ENCODE measurements at regions not wholly inside any gene's neighbourhood (a gene's known extent, or its start where the extent isn't known, plus 50 kb on each side); places are given as distances from the start of the nearest gene placed in this dataset.
"Not testable (repeated sequence)": the region's sequence is repeated elsewhere in the genome, so short reads cannot be mapped to it uniquely, and the experiment has no call there.

GRCh38 chr13:83150616-83151307 is 731.5 kb downstream of the SLITRK1 start:
- H3K9me3 ChIP-seq: no peaks in the 10 kb centered on the region
- 81 to 87% methylated on average over 7 of the region's 7 CpGs for WGBS, 2 donors
- intact Hi-C loops (cut with DNase I): no loop called here
- H3K4me1 ChIP-seq: no peaks in the 10 kb centered on the region
- H3K27ac ChIP-seq: no peak overlapping the region
- H3K4me3 ChIP-seq: no peak overlapping the region
- H3K27me3 ChIP-seq: no peaks in the 10 kb centered on the region
- no peaks in the 10 kb centered on the region for H3K36me3 ChIP-seq
- DNase-seq: no peak
- TF ChIP-seq POLR2AphosphoS5 (IDR thresholded peaks at IDR 0.05): no peak
- no peak for TF ChIP-seq EP300 (IDR thresholded peaks at IDR 0.05)
- no peak for TF ChIP-seq CTCF (IDR thresholded peaks at IDR 0.05)
- no peak for TF ChIP-seq POLR2A (IDR thresholded peaks at IDR 0.05)

GRCh38 chr13:83136660-83137059 is 745.6 kb downstream of the SLITRK1 start:
- no peaks in the 10 kb centered on the region for H3K27me3 ChIP-seq
- no peak for DNase-seq
- H3K4me1 ChIP-seq: no peaks in the 10 kb centered on the region
- intact Hi-C loops (cut with DNase I): no loop called here
- TF ChIP-seq CTCF (IDR thresholded peaks at IDR 0.05): no peak
- no peak for TF ChIP-seq POLR2AphosphoS5 (IDR thresholded peaks at IDR 0.05)
- no peak for TF ChIP-seq EP300 (IDR thresholded peaks at IDR 0.05)
- TF ChIP-seq POLR2A (IDR thresholded peaks at IDR 0.05): no peak
- 89 to 90% methylated on average over 17 of the region's 17 CpGs for WGBS, 2 donors
- H3K4me3 ChIP-seq: no peak overlapping the region
- no peaks in the 10 kb centered on the region for H3K36me3 ChIP-seq
- H3K9me3 ChIP-seq: no peaks in the 10 kb centered on the region
- no peak overlapping the region for H3K27ac ChIP-seq

- Histone ChIP-seq H3K36me3 (no peaks in the 10 kb centered on the region), H3K4me1 (no peaks in the 10 kb centered on the region), H3K27me3 (no peaks in the 10 kb centered on the region), H3K27ac (no peak overlapping the region), H3K9me3 (no peaks in the 10 kb centered on the region), H3K4me3 (no peak overlapping the region)
- DNase-seq: no peak
- intact Hi-C loops (cut with DNase I): no loop called here
- WGBS, 2 donors: 0% methylated on average over 1 of the region's 1 CpG
- TF ChIP-seq POLR2AphosphoS5 (IDR thresholded peaks at IDR 0.05): no peak
- TF ChIP-seq EP300 (IDR thresholded peaks at IDR 0.05): no peak
- TF ChIP-seq POLR2A (IDR thresholded peaks at IDR 0.05): no peak
- TF ChIP-seq CTCF (IDR thresholded peaks at IDR 0.05): no peak
Measured at GRCh38 chr13:83125791-83126190, 756.5 kb downstream of the SLITRK1 start.

GRCh38 chr13:83121896-83122295 is 760.4 kb downstream of the SLITRK1 start:
- no peak overlapping the region for H3K4me3 ChIP-seq
- no peak for TF ChIP-seq POLR2AphosphoS5 (IDR thresholded peaks at IDR 0.05)
- no peak for TF ChIP-seq CTCF (IDR thresholded peaks at IDR 0.05)
- no peak for TF ChIP-seq EP300 (IDR thresholded peaks at IDR 0.05)
- no peak for TF ChIP-seq POLR2A (IDR thresholded peaks at IDR 0.05)
- DNase-seq: no peak
- no peak overlapping the region for H3K27ac ChIP-seq
- no peaks in the 10 kb centered on the region for H3K9me3 ChIP-seq
- H3K36me3 ChIP-seq: no peaks in the 10 kb centered on the region
- intact Hi-C loops (cut with DNase I): no loop called here
- H3K4me1 ChIP-seq: no peaks in the 10 kb centered on the region
- WGBS, 2 donors: 57 to 78% methylated on average over 4 of the region's 4 CpGs
- H3K27me3 ChIP-seq: no peaks in the 10 kb centered on the region

GRCh38 chr13:83117046-83117445 is 765.2 kb downstream of the SLITRK1 start:
- H3K4me1 ChIP-seq: no peaks in the 10 kb centered on the region
- TF ChIP-seq CTCF (IDR thresholded peaks at IDR 0.05): no peak
- TF ChIP-seq EP300 (IDR thresholded peaks at IDR 0.05): no peak
- no peak for TF ChIP-seq POLR2AphosphoS5 (IDR thresholded peaks at IDR 0.05)
- no peak for TF ChIP-seq POLR2A (IDR thresholded peaks at IDR 0.05)
- H3K27me3 ChIP-seq: no peaks in the 10 kb centered on the region
- no peak for DNase-seq
- H3K27ac ChIP-seq: no peak overlapping the region
- no peaks in the 10 kb centered on the region for H3K9me3 ChIP-seq
- H3K36me3 ChIP-seq: no peaks in the 10 kb centered on the region
- H3K4me3 ChIP-seq: no peak overlapping the region
- intact Hi-C loops (cut with DNase I): no loop called here
- WGBS, 2 donors: 30 to 54% methylated on average over 4 of the region's 4 CpGs

GRCh38 chr13:83101574-83102247 is 780.6 kb downstream of the SLITRK1 start:
- H3K27me3 ChIP-seq; H3K36me3 ChIP-seq; intact Hi-C loops (cut with DNase I); DNase-seq; H3K27ac ChIP-seq; H3K4me1 ChIP-seq; H3K9me3 ChIP-seq; H3K4me3 ChIP-seq: not testable (repeated sequence)
- WGBS, 2 donors: 69 to 76% methylated on average over 3 of the region's 5 CpGs

Measured in sigmoid colon (tissue), 6 donors.